Panc1 (cell line): ENCODE measurements at regions not wholly inside any gene's neighbourhood (a gene's known extent, or its start where the extent isn't known, plus 50 kb on each side); places are given as distances from the start of the nearest gene placed in this dataset.

Experiments used
- ATAC-seq: fragments of 200-7000 bp; cut with Tn5 transposase; 2 replicates; pipeline ENCODE4 v1.9.1; 2020; ENCODE audit warnings: mild to moderate bottlenecking, moderate library complexity
- BruUV-seq: library from RNA; stranded (reverse); fragments of 400-500 nt; replicated peaks from 2 replicates; lab custom pipeline; 2021; lab: Mats Ljungman, UMichigan
- CTCF ChIA-PET: fragments of 300-600 bp; sonication (Branson Sonifier 250); formaldehyde crosslinking; loops from one replicate; lab custom pipeline; 2022; ENCODE audit warnings: antibody characterized with exemption; lab: Charles Lee
- POLR2A ChIA-PET: fragments of 300-600 bp; sonication (Branson Sonifier 250); formaldehyde crosslinking; loops from one replicate; lab custom pipeline; 2022; ENCODE audit warnings: antibody characterized with exemption; lab: Charles Lee
- DNase-seq: peaks from one replicate; pipeline ENCODE4 v3.0.0-alpha.2; 2010; ENCODE audit warnings: low read depth, low spot score
- H3K27ac ChIP-seq: 2 replicates; pipeline ENCODE4 v1.5.1; 2011; ENCODE audit warnings: mild to moderate bottlenecking, low read length, inconsistent platforms
- H3K27me3 ChIP-seq: fragments of 200-500 bp; sonication (Bioruptor generic); 2 replicates; pipeline ENCODE4 v1.6.0; 2014; ENCODE audit warnings: low read length, inconsistent platforms; ENCODE audit not compliant: control insufficient read depth, insufficient read depth
- H3K36me3 ChIP-seq: fragments of 200-500 bp; sonication (Bioruptor generic); 2 replicates; pipeline ENCODE4 v1.5.1; 2014; ENCODE audit warnings: inconsistent platforms, mild to moderate bottlenecking, low read length, moderate library complexity; ENCODE audit not compliant: control insufficient read depth, insufficient read depth
- H3K4me1 ChIP-seq: 2 replicates; pipeline ENCODE4 v1.5.1; 2011; ENCODE audit warnings: inconsistent platforms, mild to moderate bottlenecking, low read length, moderate library complexity; ENCODE audit not compliant: control insufficient read depth, insufficient read depth
- H3K4me3 ChIP-seq, 2 experiments: 2 replicates each; pipeline ENCODE4 v1.5.1; 2011 to 2012; ENCODE audit warnings: low read depth in 2 of 2, low read length in 2 of 2, mild to moderate bottlenecking in 2 of 2, inconsistent platforms in 1 of 2, moderate library complexity in 1 of 2
- H3K9me3 ChIP-seq: fragments of 200-500 bp; sonication (Bioruptor generic); 2 replicates; pipeline ENCODE4 v1.5.1; 2014; ENCODE audit warnings: low read depth, mild to moderate bottlenecking, inconsistent platforms, low read length, moderate library complexity; ENCODE audit not compliant: control insufficient read depth, insufficient read depth
- CTCF ChIP-seq: fragments of 450-650 bp; IDR thresholded peaks from 2 replicates; pipeline ENCODE4 v1.5.1; 2017; ENCODE audit warnings: mild to moderate bottlenecking
- POLR2AphosphoS5 ChIP-seq: IDR thresholded peaks from 2 replicates; pipeline ENCODE4 v1.6.1; 2012; ENCODE audit warnings: mild to moderate bottlenecking, low read depth, low read length, moderate library complexity
- REST ChIP-seq, 2 experiments: IDR thresholded peaks; 2 replicates each; pipeline ENCODE4 v1.6.1; 2011 to 2012; ENCODE audit warnings: low read depth in 2 of 2, control low read depth in 1 of 2, low read length in 1 of 2, mild to moderate bottlenecking in 1 of 2, moderate library complexity in 1 of 2; ENCODE audit not compliant: insufficient read depth in 1 of 2
- SIN3A ChIP-seq: IDR thresholded peaks from 2 replicates; pipeline ENCODE4 v1.6.1; 2012; ENCODE audit warnings: low read depth, mild to moderate bottlenecking, low read length, moderate library complexity, borderline replicate concordance; ENCODE audit not compliant: insufficient read depth
- TCF7L2 ChIP-seq: IDR thresholded peaks from 2 replicates; pipeline ENCODE4 v1.6.1; 2011; ENCODE audit warnings: mild to moderate bottlenecking, low read depth, low read length, inconsistent platforms
- in situ Hi-C: cut with HindIII; loops from 2 replicates; pipeline ENCODE4 v1.10.0; 2016; ENCODE audit warnings: low sequenced_read_pairs, low pct_unique_long_range_greater_than_20kb
- intact Hi-C: fragments of 100-400 bp; cut with micrococcal nuclease; formaldehyde crosslinking; loops from one replicate; pipeline ENCODE4 v1.10.0; 2022; ENCODE audit not compliant: unreplicated experiment

GRCh38 chr18:79615091-79615490 lies 64.5 kb upstream of the CTDP1 start:
- Histone ChIP-seq H3K36me3 (no peaks in the 10 kb centered on the region), H3K4me3 (no peak overlapping the region), H3K27me3 (no peaks in the 10 kb centered on the region), H3K4me1 (no peaks in the 10 kb centered on the region), H3K27ac (no peak overlapping the region), H3K9me3 (no peaks in the 10 kb centered on the region)
- ChIA-PET CTCF (no interaction called here), POLR2A (no interaction called here)
- no peak for ATAC-seq
- TF ChIP-seq POLR2AphosphoS5 (no peak), CTCF (no peak), TCF7L2 (no peak), SIN3A (no peak), REST (IDR thresholded peaks at IDR 0.05; ENCODE audit: insufficient read depth in 1 of 2, low read depth in 2 of 2, low read length in 1 of 2) (no peak)
- in situ Hi-C loops: no loop called here
- no TSS peak for BruUV-seq
- no peak for DNase-seq
- intact Hi-C loops: no loop called here

- no peak for TF ChIP-seq REST (IDR thresholded peaks at IDR 0.05; ENCODE audit: insufficient read depth in 1 of 2, low read depth in 2 of 2, low read length in 1 of 2)
- no peak for TF ChIP-seq SIN3A
- TF ChIP-seq POLR2AphosphoS5: no peak
- no peak for TF ChIP-seq TCF7L2
- TF ChIP-seq CTCF: no peak
- in situ Hi-C loops (no loop called here), intact Hi-C loops (no loop called here)
- ChIA-PET CTCF (no interaction called here), POLR2A (no interaction called here)
- no peak overlapping the region for H3K27ac ChIP-seq
- no peak overlapping the region for H3K4me3 ChIP-seq
- H3K9me3 ChIP-seq: no peaks in the 10 kb centered on the region
- no TSS peak for BruUV-seq
- ATAC-seq: no peak
- H3K27me3 ChIP-seq: no peaks in the 10 kb centered on the region
- no peak for DNase-seq
- no peaks in the 10 kb centered on the region for H3K4me1 ChIP-seq
- no peaks in the 10 kb centered on the region for H3K36me3 ChIP-seq
These were observed 64.0 kb upstream of the CTDP1 start for GRCh38 chr18:79615586-79615985.
